Endodermal cell (in vitro differentiated cells): ENCODE measurements at regions not wholly inside any gene's neighbourhood (a gene's known extent, or its start where the extent isn't known, plus 50 kb on each side); places are given as distances from the start of the nearest gene placed in this dataset.

Experiments used
- DNase-seq: peaks from one replicate; pipeline ENCODE4 v3.0.0-alpha.2; 2017
- H3K27ac ChIP-seq: 2 replicates; pipeline ENCODE4 v1.5.1; 2013; ENCODE audit warnings: mild to moderate bottlenecking, low read depth, low read length, moderate library complexity
- H3K27me3 ChIP-seq: 2 replicates; pipeline ENCODE4 v1.6.1; 2013; ENCODE audit warnings: mild to moderate bottlenecking, low read length, moderate library complexity; ENCODE audit not compliant: insufficient read depth, control insufficient read depth, poor library complexity, severe bottlenecking
- H3K36me3 ChIP-seq: 2 replicates; pipeline ENCODE4 v1.7.0; 2013; ENCODE audit warnings: mild to moderate bottlenecking, low read length, moderate library complexity; ENCODE audit not compliant: control insufficient read depth, insufficient read depth
- H3K4me1 ChIP-seq: one replicate; pipeline ENCODE4 v1.7.0; 2013; ENCODE audit warnings: low read length; ENCODE audit not compliant: control insufficient read depth, insufficient read depth
- H3K4me3 ChIP-seq: 2 replicates; pipeline ENCODE4 v1.5.1; 2013; ENCODE audit warnings: mild to moderate bottlenecking, low read length, moderate library complexity
- H3K9ac ChIP-seq: 2 replicates; pipeline ENCODE4 v1.6.1; 2013; ENCODE audit warnings: mild to moderate bottlenecking, low read length, moderate library complexity; ENCODE audit not compliant: poor library complexity, severe bottlenecking; ENCODE audit errors: extremely low read depth
- H3K9me3 ChIP-seq: 2 replicates; pipeline ENCODE4 v1.6.1; 2013; ENCODE audit warnings: mild to moderate bottlenecking, low read length, moderate library complexity; ENCODE audit not compliant: control insufficient read depth
- H3K27ac Mint-ChIP-seq: 2 replicates; pipeline ENCODE4 v1.8.0; 2020; ENCODE audit warnings: mixed read lengths
- H3K27me3 Mint-ChIP-seq: 2 replicates; pipeline ENCODE4 v1.8.0; 2021; ENCODE audit warnings: mild to moderate bottlenecking, mixed read lengths; ENCODE audit not compliant: insufficient read depth
- H3K36me3 Mint-ChIP-seq: 2 replicates; pipeline ENCODE4 v1.8.0; 2020; ENCODE audit warnings: low read depth, mixed read lengths
- H3K4me1 Mint-ChIP-seq: 2 replicates; pipeline ENCODE4 v1.8.0; 2020; ENCODE audit warnings: mixed read lengths
- H3K4me3 Mint-ChIP-seq: 2 replicates; pipeline ENCODE4 v1.8.0; 2020; ENCODE audit warnings: mild to moderate bottlenecking, moderate library complexity, mixed read lengths
- H3K9me3 Mint-ChIP-seq: 2 replicates; pipeline ENCODE4 v1.8.0; 2020; ENCODE audit warnings: mild to moderate bottlenecking, mixed read lengths
- CTCF ChIP-seq: fragments of 200-600 bp; sonication (generic); conservative IDR thresholded peaks from 2 replicates; pipeline ENCODE4 v1.5.0; 2021; ENCODE audit warnings: antibody characterized with exemption, mild to moderate bottlenecking
- WGBS, 2 experiments: methylation state at CpG; one replicate each; pipeline versions ENCODE4 v1.1.5 to v1.1.7; 2013; ENCODE audit warnings: missing lambda C conversion rate in 2 of 2, mixed read lengths in 1 of 2; ENCODE audit not compliant: insufficient coverage in 1 of 2, insufficient read length in 1 of 2; 5-methylcytosine and 5-hydroxymethylcytosine counted together

DNA sequence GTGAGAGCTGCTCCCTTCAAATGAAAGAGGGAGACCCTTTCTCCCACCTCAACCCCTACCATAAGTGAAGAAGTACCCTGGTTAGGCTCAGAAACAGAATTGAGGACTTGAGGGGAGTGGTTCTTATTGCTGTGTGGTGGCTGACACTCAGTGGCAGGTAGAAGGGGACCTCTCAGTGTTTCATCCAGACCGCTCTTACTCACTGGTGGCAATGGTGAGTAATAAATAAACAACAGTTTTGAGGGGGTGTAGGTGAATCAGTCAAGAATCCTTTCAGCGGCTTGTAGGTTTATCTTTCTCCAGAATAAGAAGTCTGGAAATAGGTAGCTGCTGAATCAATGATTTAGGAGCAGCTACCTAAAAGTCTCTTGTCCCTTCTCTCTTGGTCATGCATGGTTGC is 403.4 kb upstream of the B3GAT1 start:
- H3K9me3 Mint-ChIP-seq = no peaks in the 10 kb centered on the region
- H3K4me3 ChIP-seq = no peak overlapping the region
- no peak overlapping the region for H3K9ac ChIP-seq
- no peak for DNase-seq
- peaks cover 7% of the 10 kb centered on the region for H3K4me1 ChIP-seq
- H3K27ac ChIP-seq = no peak overlapping the region
- no peak overlapping the region for H3K4me3 Mint-ChIP-seq
- H3K36me3 Mint-ChIP-seq = no peaks in the 10 kb centered on the region
- TF ChIP-seq CTCF = no peak
- H3K4me1 Mint-ChIP-seq = peaks cover 21% of the 10 kb centered on the region
- no peak overlapping the region for H3K27ac Mint-ChIP-seq
- H3K27me3 Mint-ChIP-seq = no peaks in the 10 kb centered on the region
- H3K36me3 ChIP-seq = no peaks in the 10 kb centered on the region
- WGBS, 2 experiments = 93 to 94% methylated on average over 2 of the region's 2 CpGs
- H3K9me3 ChIP-seq = no peaks in the 10 kb centered on the region
- H3K27me3 ChIP-seq = no peaks in the 10 kb centered on the region

- Mint-ChIP-seq H3K4me3 (no peak overlapping the region), H3K9me3 (no peaks in the 10 kb centered on the region), H3K4me1 (no peaks in the 10 kb centered on the region), H3K27ac (no peak overlapping the region), H3K27me3 (peaks cover 4% of the 10 kb centered on the region), H3K36me3 (no peaks in the 10 kb centered on the region)
- Histone ChIP-seq H3K4me1 (no peaks in the 10 kb centered on the region), H3K9me3 (no peaks in the 10 kb centered on the region), H3K9ac (no peak overlapping the region), H3K27me3 (no peaks in the 10 kb centered on the region), H3K4me3 (no peak overlapping the region), H3K27ac (no peak overlapping the region), H3K36me3 (no peaks in the 10 kb centered on the region)
- no peak for DNase-seq
- no peak for TF ChIP-seq CTCF
- whole genome bisulfite sequencing, 2 experiments = 87 to 97% methylated on average over 4 of the region's 4 CpGs
Measured at GRCh38 chr11:134807997-134808396, 396.0 kb upstream of the B3GAT1 start.

DNA sequence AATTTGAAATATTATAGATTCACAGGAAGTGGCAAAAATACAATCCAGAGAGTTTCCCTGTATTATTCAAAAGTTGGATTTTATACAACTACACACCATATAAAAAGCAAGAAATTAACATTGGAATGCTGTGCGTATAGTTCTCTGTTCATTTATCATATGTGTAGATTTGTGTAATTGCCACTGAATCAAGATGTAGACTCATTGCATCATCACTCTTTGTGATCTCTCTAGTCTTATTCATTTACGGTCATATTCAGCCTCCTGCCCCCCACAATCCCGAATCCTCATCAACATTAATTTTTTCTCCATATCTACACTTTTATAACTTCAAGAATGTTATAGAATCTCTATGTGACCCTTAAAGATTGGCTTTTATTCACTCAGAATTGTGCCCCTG is 390.6 kb upstream of the B3GAT1 start:
- no peaks in the 10 kb centered on the region for H3K9me3 ChIP-seq
- 90% methylated on average over 2 of the region's 3 CpGs; no CpG with 5 or more reads in 1 of the 2 experiments for WGBS, 2 experiments
- H3K9ac ChIP-seq = no peak overlapping the region
- Mint-ChIP-seq H3K27me3 (peaks cover 21% of the 10 kb centered on the region), H3K9me3 (no peaks in the 10 kb centered on the region), H3K4me1 (peaks cover 29% of the 10 kb centered on the region), H3K36me3 (no peaks in the 10 kb centered on the region), H3K27ac (no peak overlapping the region), H3K4me3 (no peak overlapping the region)
- TF ChIP-seq CTCF = no peak
- no peaks in the 10 kb centered on the region for H3K27me3 ChIP-seq
- peaks cover 4% of the 10 kb centered on the region for H3K4me1 ChIP-seq
- no peak overlapping the region for H3K4me3 ChIP-seq
- H3K36me3 ChIP-seq = no peaks in the 10 kb centered on the region
- peak overlapping the region; percentile 85 for H3K27ac ChIP-seq
- no peak for DNase-seq
